SK-N-SH (cell line): ENCODE measurements at regions not wholly inside any gene's neighbourhood (a gene's known extent, or its start where the extent isn't known, plus 50 kb on each side); places are given as distances from the start of the nearest gene placed in this dataset.

ENCODE experiments used
- CTCF ChIA-PET: fragments of 300-600, 350-600 bp; formaldehyde crosslinking; extraction: SDS; loops from one replicate; lab custom pipeline; 2021; lab: Yijun Ruan, JAX
- POLR2A ChIA-PET: fragments of 350-600 bp; sonication (Branson Sonifier 250); formaldehyde crosslinking; extraction: SDS; loops from one replicate; lab custom pipeline; 2020; ENCODE audit warnings: antibody characterized with exemption, inconsistent platforms; lab: Yijun Ruan, JAX
- DNase-seq: peaks from one replicate; pipeline ENCODE4 v3.0.0; 2012
- H2AFZ ChIP-seq: fragments of 200-600 bp; sonication (generic); 2 replicates; pipeline ENCODE4 v1.8.1; 2016; ENCODE audit warnings: antibody characterized with exemption, mild to moderate bottlenecking, low read depth
- H3F3A ChIP-seq: fragments of 200-600 bp; sonication (generic); replicated peaks from 2 replicates; pipeline ENCODE3; 2016; ENCODE audit warnings: antibody characterized with exemption, mild to moderate bottlenecking; ENCODE audit not compliant: insufficient read depth
- H3K27ac ChIP-seq, 2 experiments: fragments of 200-500 bp in 1 of 2; fragments of 200-600 bp in 1 of 2; sonication (Bioruptor generic) in 1 of 2; sonication (generic), shearing (Covaris generic) in 1 of 2; 2 replicates each; pipeline versions ENCODE4 v1.5.1 to v1.6.1; 2014 to 2016; ENCODE audit warnings: low read depth in 2 of 2, inconsistent platforms in 1 of 2, low read length in 1 of 2, mild to moderate bottlenecking in 1 of 2, mixed read lengths in 1 of 2
- H3K27me3 ChIP-seq: fragments of 200-600 bp; sonication (generic), shearing (Covaris generic); 2 replicates; pipeline ENCODE4 v1.6.1; 2016; ENCODE audit warnings: mixed run types; ENCODE audit not compliant: insufficient read depth
- H3K36me3 ChIP-seq, 2 experiments: fragments of 200-500 bp in 1 of 2; fragments of 200-600 bp in 1 of 2; sonication (Bioruptor generic) in 1 of 2; sonication (generic) in 1 of 2; replicated peaks in 1 of 2; 2 replicates each; pipeline versions ENCODE3 to v1.5.1; 2014 to 2016; ENCODE audit warnings: low read length in 1 of 2, mild to moderate bottlenecking in 1 of 2; ENCODE audit not compliant: insufficient read depth in 2 of 2, control insufficient read depth in 1 of 2
- H3K4me1 ChIP-seq, 2 experiments: fragments of 200-500 bp in 1 of 2; fragments of 200-600 bp in 1 of 2; sonication (Bioruptor generic) in 1 of 2; sonication (generic), shearing (Covaris generic) in 1 of 2; 2 replicates each; pipeline versions ENCODE4 v1.5.1 to v1.6.1; 2014 to 2016; ENCODE audit warnings: low read depth in 1 of 2, low read length in 1 of 2, mixed run types in 1 of 2; ENCODE audit not compliant: insufficient read depth in 2 of 2, control insufficient read depth in 1 of 2
- H3K4me2 ChIP-seq: fragments of 200-600 bp; sonication (generic), shearing (Covaris generic); 2 replicates; pipeline ENCODE4 v1.6.1; 2017; ENCODE audit warnings: mixed run types
- H3K4me3 ChIP-seq, 2 experiments: fragments of 200-500 bp in 1 of 2; fragments of 200-600 bp in 1 of 2; sonication (Bioruptor generic) in 1 of 2; sonication (generic), shearing (Covaris generic) in 1 of 2; 2 replicates each; pipeline versions ENCODE4 v1.5.1 to v1.8.1; 2014 to 2016; ENCODE audit warnings: low read depth in 2 of 2, inconsistent platforms in 1 of 2, low read length in 1 of 2, mild to moderate bottlenecking in 1 of 2, mixed read lengths in 1 of 2, moderate library complexity in 1 of 2
- H3K79me2 ChIP-seq: fragments of 200-600 bp; sonication (generic); 2 replicates; pipeline ENCODE4 v1.8.1; 2017; ENCODE audit warnings: mild to moderate bottlenecking; ENCODE audit not compliant: insufficient read depth
- H3K9ac ChIP-seq: fragments of 200-600 bp; sonication (generic); 2 replicates; pipeline ENCODE4 v1.6.1; 2017; ENCODE audit warnings: mixed run types
- H3K9me2 ChIP-seq: fragments of 200-600 bp; sonication (generic); 2 replicates; pipeline ENCODE4 v1.6.1; 2017; ENCODE audit warnings: mixed run types
- H3K9me3 ChIP-seq: fragments of 200-600 bp; sonication (generic); 2 replicates; pipeline ENCODE4 v1.6.1; 2017; ENCODE audit warnings: mixed run types, mild to moderate bottlenecking, moderate library complexity
- H4K20me1 ChIP-seq: fragments of 200-600 bp; sonication (generic); 2 replicates; pipeline ENCODE4 v1.6.1; 2017; ENCODE audit warnings: mild to moderate bottlenecking, mixed run types; ENCODE audit not compliant: insufficient read depth
- CHD2 ChIP-seq: fragments of 150-350 bp; IDR thresholded peaks from 2 replicates; pipeline ENCODE4 v1.6.1; 2018; ENCODE audit warnings: low read length; ENCODE audit not compliant: partially characterized antibody
- ELF1 ChIP-seq: IDR thresholded peaks from 2 replicates; pipeline ENCODE4 v1.4.0; 2012
- EZH2phosphoT487 ChIP-seq: fragments of 200-600 bp; sonication (generic); IDR thresholded peaks from 2 replicates; pipeline ENCODE4 v1.6.1; 2017; ENCODE audit warnings: low read depth, mixed run types, mild to moderate bottlenecking, antibody characterized with exemption, moderate library complexity, borderline replicate concordance
- FOXJ3 ChIP-seq: sonication (generic); formaldehyde crosslinking; IDR thresholded peaks from 2 replicates; pipeline ENCODE4 v1.5.1; 2020; ENCODE audit warnings: mild to moderate bottlenecking, missing genetic modification reagents
- GABPA ChIP-seq: IDR thresholded peaks from 2 replicates; pipeline ENCODE4 v1.4.0; 2012; ENCODE audit warnings: low read depth, mild to moderate bottlenecking
- MEF2A ChIP-seq: IDR thresholded peaks from 2 replicates; pipeline ENCODE4 v1.4.0; 2012; ENCODE audit warnings: low read depth, borderline replicate concordance
- MXI1 ChIP-seq: IDR thresholded peaks from 2 replicates; pipeline ENCODE4 v1.6.1; 2012; ENCODE audit warnings: mild to moderate bottlenecking, low read depth, low read length, improper control_type of control experiment
- NFIC ChIP-seq: IDR thresholded peaks from 2 replicates; pipeline ENCODE4 v1.4.0; 2012; ENCODE audit warnings: borderline replicate concordance
- NRF1 ChIP-seq: IDR thresholded peaks from 2 replicates; pipeline ENCODE4 v1.6.1; 2012; ENCODE audit warnings: low read depth, mild to moderate bottlenecking, low read length
- POLR2AphosphoS5 ChIP-seq: IDR thresholded peaks from 2 replicates; pipeline ENCODE4 v1.6.1; 2012; ENCODE audit warnings: low read depth, low read length
- RCOR1 ChIP-seq: fragments of 150-350 bp; IDR thresholded peaks from 2 replicates; pipeline ENCODE4 v1.6.1; 2017; ENCODE audit warnings: antibody characterized with exemption, low read length
- RXRA ChIP-seq: IDR thresholded peaks from 2 replicates; pipeline ENCODE4 v1.4.0; 2012; ENCODE audit warnings: low read depth, mild to moderate bottlenecking, borderline replicate concordance
- SIN3A ChIP-seq: IDR thresholded peaks from 2 replicates; pipeline ENCODE4 v1.6.1; 2012; ENCODE audit warnings: low read depth, mild to moderate bottlenecking, low read length, moderate library complexity, borderline replicate concordance
- TAF1 ChIP-seq: IDR thresholded peaks from 2 replicates; pipeline ENCODE4 v1.6.1; 2012; ENCODE audit warnings: low read depth, mild to moderate bottlenecking, low read length, moderate library complexity, borderline replicate concordance
- TCF12 ChIP-seq: IDR thresholded peaks from 2 replicates; pipeline ENCODE4 v1.4.0; 2012
- TEAD4 ChIP-seq: IDR thresholded peaks from 2 replicates; pipeline ENCODE4 v1.4.0; 2012; ENCODE audit warnings: mild to moderate bottlenecking, borderline replicate concordance; ENCODE audit not compliant: insufficient read depth
- WGBS: methylation state at CpG from one replicate; pipeline ENCODE4 v1.1.6; 2017; ENCODE audit warnings: low lambda C conversion rate; 5-methylcytosine and 5-hydroxymethylcytosine counted together
- TF ChIP-seq, protein P1 (sequence below): fragments of 150-350 bp; IDR thresholded peaks from 2 replicates; pipeline ENCODE4 v1.6.1; 2016; ENCODE audit warnings: mild to moderate bottlenecking, low read depth, low read length
- TF ChIP-seq, protein P2 (sequence below): IDR thresholded peaks from 2 replicates; pipeline ENCODE4 v1.4.0; 2012; ENCODE audit warnings: low read depth
- TF ChIP-seq, protein P3 (sequence below): IDR thresholded peaks from 2 replicates; pipeline ENCODE4 v1.4.0; 2012; ENCODE audit warnings: low read depth, borderline replicate concordance

DNA sequence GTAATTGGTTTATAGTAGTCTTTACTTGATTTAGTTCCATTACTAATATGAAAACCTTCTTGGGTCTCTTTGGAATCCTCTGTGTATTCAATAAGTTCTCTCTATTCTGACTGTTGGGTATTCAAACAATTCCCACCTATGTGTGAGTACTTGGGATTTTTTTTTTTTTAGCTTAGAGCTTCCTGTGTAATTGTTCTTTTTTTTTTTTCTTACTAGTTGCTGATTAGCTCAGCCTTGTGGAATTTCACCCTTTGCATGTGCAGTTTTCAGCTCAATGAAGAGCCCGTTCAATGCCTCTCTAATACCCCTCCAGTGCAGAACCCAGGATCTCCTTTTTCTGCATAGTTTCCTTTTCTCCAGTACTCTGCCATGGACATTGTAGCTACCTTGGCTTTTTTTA lies 339.1 kb upstream of the GALNT5 start:
- peaks cover 7% of the 10 kb centered on the region; the same call in 1 of the 2 replicates for H3K9me3 ChIP-seq
- CTCF ChIA-PET: no interaction called here
- no peaks in the 10 kb centered on the region for H3F3A ChIP-seq
- H3K27ac ChIP-seq: no peak overlapping the region
- no peak overlapping the region for H3K4me2 ChIP-seq
- DNase-seq: no peak
- no peaks in the 10 kb centered on the region for H3K4me1 ChIP-seq
- no peak for TF ChIP-seq RXRA
- TF ChIP-seq SIN3A: no peak
- no peaks in the 10 kb centered on the region for H4K20me1 ChIP-seq
- no peak overlapping the region for H3K4me3 ChIP-seq
- H3K79me2 ChIP-seq: no peaks in the 10 kb centered on the region
- POLR2A ChIA-PET: no interaction called here
- no peaks in the 10 kb centered on the region for H3K9me2 ChIP-seq
- WGBS: 24% methylated on average over 1 of the region's 1 CpG
- H3K36me3 ChIP-seq: no peaks in the 10 kb centered on the region
- H2AFZ ChIP-seq: no peak overlapping the region
- no peaks in the 10 kb centered on the region for H3K27me3 ChIP-seq
- no peak overlapping the region for H3K9ac ChIP-seq

DNA sequence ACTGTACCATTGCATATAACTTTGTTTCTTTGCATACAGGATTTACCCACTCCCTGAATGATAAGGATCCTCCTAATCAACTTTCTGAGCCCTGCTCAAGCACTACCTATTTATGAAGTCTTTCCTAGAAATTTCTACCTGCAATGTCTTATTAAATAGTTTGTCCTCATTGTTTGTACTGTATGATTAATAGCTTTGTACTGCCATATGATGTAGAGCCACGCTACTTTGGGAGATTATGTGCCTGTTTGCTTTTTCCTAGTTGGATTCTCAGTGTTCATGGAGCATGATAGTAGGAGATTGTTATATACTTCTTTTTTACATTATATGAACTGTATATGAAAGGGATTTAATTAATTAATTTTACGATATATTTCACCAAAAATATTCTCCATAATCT lies 327.1 kb upstream of the GALNT5 start:
- H3K79me2 ChIP-seq: no peaks in the 10 kb centered on the region
- ChIA-PET CTCF (no interaction called here), POLR2A (no interaction called here)
- no peaks in the 10 kb centered on the region for H3K4me1 ChIP-seq
- no peak overlapping the region for H3K4me3 ChIP-seq
- WGBS: 23% methylated on average over 2 of the region's 2 CpGs
- H3K9me2 ChIP-seq: no peaks in the 10 kb centered on the region
- no peak for TF ChIP-seq NRF1
- TF ChIP-seq RXRA: no peak
- TF ChIP-seq CHD2: no peak
- TF ChIP-seq TAF1: no peak
- no peak for TF ChIP-seq NFIC
- no peak for TF ChIP-seq MEF2A
- TF ChIP-seq TCF12: no peak
- TF ChIP-seq ELF1: no peak
- TF ChIP-seq MXI1: no peak
- TF ChIP-seq EZH2phosphoT487: no peak
- no peak for TF ChIP-seq GABPA
- TF ChIP-seq, protein P1, sequence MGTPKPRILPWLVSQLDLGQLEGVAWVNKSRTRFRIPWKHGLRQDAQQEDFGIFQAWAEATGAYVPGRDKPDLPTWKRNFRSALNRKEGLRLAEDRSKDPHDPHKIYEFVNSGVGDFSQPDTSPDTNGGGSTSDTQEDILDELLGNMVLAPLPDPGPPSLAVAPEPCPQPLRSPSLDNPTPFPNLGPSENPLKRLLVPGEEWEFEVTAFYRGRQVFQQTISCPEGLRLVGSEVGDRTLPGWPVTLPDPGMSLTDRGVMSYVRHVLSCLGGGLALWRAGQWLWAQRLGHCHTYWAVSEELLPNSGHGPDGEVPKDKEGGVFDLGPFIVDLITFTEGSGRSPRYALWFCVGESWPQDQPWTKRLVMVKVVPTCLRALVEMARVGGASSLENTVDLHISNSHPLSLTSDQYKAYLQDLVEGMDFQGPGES: no peak
- TF ChIP-seq FOXJ3 (CRISPR knock-in tag): no peak
- TF ChIP-seq POLR2AphosphoS5: no peak
- no peak for TF ChIP-seq RCOR1
- TF ChIP-seq, protein P2, sequence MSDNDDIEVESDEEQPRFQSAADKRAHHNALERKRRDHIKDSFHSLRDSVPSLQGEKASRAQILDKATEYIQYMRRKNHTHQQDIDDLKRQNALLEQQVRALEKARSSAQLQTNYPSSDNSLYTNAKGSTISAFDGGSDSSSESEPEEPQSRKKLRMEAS: no peak
- no peak for TF ChIP-seq TEAD4
- TF ChIP-seq, protein P3, sequence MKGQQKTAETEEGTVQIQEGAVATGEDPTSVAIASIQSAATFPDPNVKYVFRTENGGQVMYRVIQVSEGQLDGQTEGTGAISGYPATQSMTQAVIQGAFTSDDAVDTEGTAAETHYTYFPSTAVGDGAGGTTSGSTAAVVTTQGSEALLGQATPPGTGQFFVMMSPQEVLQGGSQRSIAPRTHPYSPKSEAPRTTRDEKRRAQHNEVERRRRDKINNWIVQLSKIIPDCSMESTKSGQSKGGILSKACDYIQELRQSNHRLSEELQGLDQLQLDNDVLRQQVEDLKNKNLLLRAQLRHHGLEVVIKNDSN: no peak
- H3K27ac ChIP-seq: no peak overlapping the region
- H4K20me1 ChIP-seq: no peaks in the 10 kb centered on the region
- H3K36me3 ChIP-seq: no peaks in the 10 kb centered on the region
- no peak overlapping the region for H2AFZ ChIP-seq
- H3K4me2 ChIP-seq: no peak overlapping the region
- no peaks in the 10 kb centered on the region for H3K9me3 ChIP-seq
- DNase-seq: no peak
- H3K9ac ChIP-seq: no peak overlapping the region
- H3F3A ChIP-seq: no peaks in the 10 kb centered on the region
- no peaks in the 10 kb centered on the region for H3K27me3 ChIP-seq
